ENCODE measurements at regions not wholly inside any gene's neighbourhood (a gene's known extent, or its start where the extent isn't known, plus 50 kb on each side); places are given as distances from the start of the nearest gene placed in this dataset.

DNA sequence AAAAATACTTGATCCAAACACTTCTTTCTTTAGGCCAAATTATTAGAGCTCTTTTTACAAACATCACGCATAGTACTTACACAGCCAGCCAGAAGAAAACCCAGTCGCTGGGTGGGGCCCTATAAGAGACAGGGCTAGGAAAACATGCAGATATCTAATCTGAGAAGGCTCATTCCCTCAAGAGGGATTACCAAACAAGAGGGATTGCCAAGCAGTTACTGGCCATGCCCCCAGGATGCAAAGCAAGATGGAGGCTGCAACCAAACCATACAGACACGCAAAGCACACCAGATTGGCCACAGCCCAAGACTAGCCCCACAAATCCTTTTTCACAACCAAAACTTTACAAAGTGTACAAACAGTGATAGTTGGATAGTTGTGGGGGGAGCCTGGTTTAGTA, 1235.4 kb upstream of the GJE1 start:
- no peaks in the 10 kb centered on the region for H3K36me3 ChIP-seq
- H3K4me1 ChIP-seq = no peaks in the 10 kb centered on the region
- H3K4me3 ChIP-seq = no peak overlapping the region
- no peaks in the 10 kb centered on the region for H3K27me3 ChIP-seq
- DNase-seq = no peak
- no peak overlapping the region for H3K27ac ChIP-seq
- no peaks in the 10 kb centered on the region for H3K9me3 ChIP-seq
- TF ChIP-seq, protein P1, sequence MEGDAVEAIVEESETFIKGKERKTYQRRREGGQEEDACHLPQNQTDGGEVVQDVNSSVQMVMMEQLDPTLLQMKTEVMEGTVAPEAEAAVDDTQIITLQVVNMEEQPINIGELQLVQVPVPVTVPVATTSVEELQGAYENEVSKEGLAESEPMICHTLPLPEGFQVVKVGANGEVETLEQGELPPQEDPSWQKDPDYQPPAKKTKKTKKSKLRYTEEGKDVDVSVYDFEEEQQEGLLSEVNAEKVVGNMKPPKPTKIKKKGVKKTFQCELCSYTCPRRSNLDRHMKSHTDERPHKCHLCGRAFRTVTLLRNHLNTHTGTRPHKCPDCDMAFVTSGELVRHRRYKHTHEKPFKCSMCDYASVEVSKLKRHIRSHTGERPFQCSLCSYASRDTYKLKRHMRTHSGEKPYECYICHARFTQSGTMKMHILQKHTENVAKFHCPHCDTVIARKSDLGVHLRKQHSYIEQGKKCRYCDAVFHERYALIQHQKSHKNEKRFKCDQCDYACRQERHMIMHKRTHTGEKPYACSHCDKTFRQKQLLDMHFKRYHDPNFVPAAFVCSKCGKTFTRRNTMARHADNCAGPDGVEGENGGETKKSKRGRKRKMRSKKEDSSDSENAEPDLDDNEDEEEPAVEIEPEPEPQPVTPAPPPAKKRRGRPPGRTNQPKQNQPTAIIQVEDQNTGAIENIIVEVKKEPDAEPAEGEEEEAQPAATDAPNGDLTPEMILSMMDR (IDR thresholded peaks at IDR 0.05) = no peak
- TF ChIP-seq POLR2A (IDR thresholded peaks at IDR 0.05) = no peak

DNA sequence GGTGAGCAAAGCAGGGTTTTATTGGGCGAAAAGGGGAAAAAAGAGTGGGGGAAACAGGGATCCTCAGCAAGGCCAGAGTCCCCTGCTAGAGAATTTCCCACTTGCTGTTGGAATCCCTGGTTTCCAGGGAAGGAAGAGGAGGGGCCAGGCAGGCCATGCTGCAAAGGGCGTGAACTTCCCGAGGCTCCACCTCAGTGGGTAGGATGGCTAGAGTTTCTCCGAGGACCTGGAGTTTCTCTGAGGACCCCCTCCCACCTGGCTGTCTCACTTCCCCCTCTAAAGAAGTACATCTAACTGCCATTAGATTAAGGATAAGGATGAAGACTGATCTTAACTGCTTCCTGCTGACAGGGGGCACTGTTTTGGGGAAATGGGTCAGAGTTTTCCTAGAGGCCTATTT, 1239.3 kb upstream of the GJE1 start:
- Histone ChIP-seq H3K27ac (no peak overlapping the region), H3K4me1 (no peaks in the 10 kb centered on the region), H3K4me3 (no peak overlapping the region), H3K9me3 (no peaks in the 10 kb centered on the region), H3K36me3 (no peaks in the 10 kb centered on the region), H3K27me3 (no peaks in the 10 kb centered on the region)
- DNase-seq = no peak
- TF ChIP-seq, protein P1 (IDR thresholded peaks at IDR 0.05) = no peak
- TF ChIP-seq POLR2A (IDR thresholded peaks at IDR 0.05) = no peak

DNA sequence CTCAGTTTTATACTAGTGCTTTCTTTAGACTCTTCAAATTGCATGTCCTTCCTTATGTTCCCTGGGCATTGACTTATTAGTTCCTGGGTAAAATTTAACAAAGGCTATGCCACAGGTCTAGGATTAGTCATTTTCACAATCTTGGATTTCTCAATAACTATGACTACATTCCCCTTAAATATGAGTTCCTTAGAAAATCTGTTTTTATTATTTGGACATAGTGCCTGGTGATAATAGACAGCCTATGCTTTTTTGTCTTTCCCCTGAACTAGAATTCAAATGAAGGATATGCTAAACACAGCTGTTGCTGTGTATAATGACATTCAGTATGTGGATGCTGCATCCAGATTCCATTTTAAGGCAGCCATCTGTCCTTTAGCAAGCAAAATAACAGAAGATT, 1252.8 kb upstream of the GJE1 start:
- TF ChIP-seq POLR2A (IDR thresholded peaks at IDR 0.05) = no peak
- TF ChIP-seq, protein P1 (IDR thresholded peaks at IDR 0.05) = no peak
- Histone ChIP-seq H3K27me3 (no peaks in the 10 kb centered on the region), H3K36me3 (no peaks in the 10 kb centered on the region), H3K9me3 (no peaks in the 10 kb centered on the region), H3K4me1 (no peaks in the 10 kb centered on the region), H3K27ac (no peak overlapping the region), H3K4me3 (no peak overlapping the region)
- no peak for DNase-seq

DNA sequence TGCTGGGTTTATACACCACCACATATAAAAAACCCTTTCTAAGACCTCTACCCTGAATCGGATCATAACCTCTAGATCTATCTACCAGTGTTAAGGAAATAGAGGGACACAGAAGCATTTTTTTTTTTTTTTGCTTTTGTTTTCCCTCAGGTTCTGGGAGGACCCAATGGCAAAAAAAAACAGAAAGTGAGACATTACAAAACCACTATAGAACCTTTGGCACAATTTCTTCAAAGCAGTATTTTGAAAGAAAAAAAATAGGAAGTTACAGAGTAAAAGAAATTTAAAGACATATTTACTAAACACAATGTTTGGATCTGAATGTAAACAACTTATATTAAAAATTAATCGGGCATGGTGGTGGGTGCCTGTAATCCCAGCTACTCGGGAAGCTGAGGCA, 1258.7 kb upstream of the GJE1 start:
- no peak for DNase-seq
- Histone ChIP-seq H3K27me3 (no peaks in the 10 kb centered on the region), H3K27ac (no peak overlapping the region), H3K4me1 (no peaks in the 10 kb centered on the region), H3K36me3 (no peaks in the 10 kb centered on the region), H3K4me3 (no peak overlapping the region), H3K9me3 (no peaks in the 10 kb centered on the region)
- TF ChIP-seq, protein P1 (IDR thresholded peaks at IDR 0.05) = no peak

DNA sequence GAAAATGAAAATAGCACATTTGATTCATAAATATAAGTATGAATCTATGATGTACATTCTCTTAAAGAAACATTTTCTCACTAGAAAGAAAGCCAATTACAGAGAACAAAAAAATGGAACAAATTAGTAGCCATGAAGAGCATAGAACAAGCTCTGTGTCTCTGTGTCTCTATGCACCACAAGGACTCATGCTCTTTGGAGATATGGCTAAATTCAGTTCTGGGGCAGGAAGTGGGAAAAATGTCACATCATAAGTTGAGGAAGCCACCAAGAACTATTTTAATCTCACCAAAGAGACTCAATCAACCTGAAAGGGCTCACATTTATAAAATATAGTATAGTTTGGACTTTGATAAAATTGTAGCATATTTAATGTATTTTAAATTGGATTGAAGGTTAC, 1259.8 kb upstream of the GJE1 start:
- Histone ChIP-seq H3K27me3 (no peaks in the 10 kb centered on the region), H3K9me3 (no peaks in the 10 kb centered on the region), H3K27ac (no peak overlapping the region), H3K4me1 (no peaks in the 10 kb centered on the region), H3K4me3 (no peak overlapping the region), H3K36me3 (no peaks in the 10 kb centered on the region)
- no peak for DNase-seq
- no peak for TF ChIP-seq POLR2A (IDR thresholded peaks at IDR 0.05)
- TF ChIP-seq, protein P1 (IDR thresholded peaks at IDR 0.05) = no peak

DNA sequence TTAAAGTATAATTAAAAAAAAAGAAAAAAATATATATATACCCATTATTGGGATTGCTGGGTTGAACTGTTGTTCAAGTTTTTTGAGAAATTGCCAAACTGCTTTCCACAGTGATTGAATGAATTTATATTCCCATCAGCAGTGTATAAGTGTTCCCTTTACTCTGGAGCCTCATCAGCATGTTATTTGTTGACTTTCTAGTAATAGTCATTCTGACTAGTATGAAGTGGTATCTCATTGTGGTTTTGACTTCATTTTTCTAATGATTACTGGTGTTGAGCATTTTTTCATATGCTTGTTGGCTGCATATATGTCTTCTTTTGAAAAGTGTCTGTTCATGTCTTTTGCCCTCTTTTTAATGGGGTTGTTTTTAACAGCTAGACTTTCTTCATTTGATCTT, 1260.8 kb upstream of the GJE1 start:
- Histone ChIP-seq H3K4me3 (no peak overlapping the region), H3K36me3 (no peaks in the 10 kb centered on the region), H3K4me1 (no peaks in the 10 kb centered on the region), H3K27me3 (no peaks in the 10 kb centered on the region), H3K9me3 (no peaks in the 10 kb centered on the region), H3K27ac (no peak overlapping the region)
- no peak for TF ChIP-seq POLR2A (IDR thresholded peaks at IDR 0.05)
- DNase-seq = no peak

All from Peyer's patch (tissue), 4 donors.